ENCODE measurements at regions not wholly inside any gene's neighbourhood (a gene's known extent, or its start where the extent isn't known, plus 50 kb on each side); places are given as distances from the start of the nearest gene placed in this dataset.

GRCh38 chr15:91541286-91541685 lies 312.2 kb upstream of the SLCO3A1 start:
- TF ChIP-seq, protein P1, sequence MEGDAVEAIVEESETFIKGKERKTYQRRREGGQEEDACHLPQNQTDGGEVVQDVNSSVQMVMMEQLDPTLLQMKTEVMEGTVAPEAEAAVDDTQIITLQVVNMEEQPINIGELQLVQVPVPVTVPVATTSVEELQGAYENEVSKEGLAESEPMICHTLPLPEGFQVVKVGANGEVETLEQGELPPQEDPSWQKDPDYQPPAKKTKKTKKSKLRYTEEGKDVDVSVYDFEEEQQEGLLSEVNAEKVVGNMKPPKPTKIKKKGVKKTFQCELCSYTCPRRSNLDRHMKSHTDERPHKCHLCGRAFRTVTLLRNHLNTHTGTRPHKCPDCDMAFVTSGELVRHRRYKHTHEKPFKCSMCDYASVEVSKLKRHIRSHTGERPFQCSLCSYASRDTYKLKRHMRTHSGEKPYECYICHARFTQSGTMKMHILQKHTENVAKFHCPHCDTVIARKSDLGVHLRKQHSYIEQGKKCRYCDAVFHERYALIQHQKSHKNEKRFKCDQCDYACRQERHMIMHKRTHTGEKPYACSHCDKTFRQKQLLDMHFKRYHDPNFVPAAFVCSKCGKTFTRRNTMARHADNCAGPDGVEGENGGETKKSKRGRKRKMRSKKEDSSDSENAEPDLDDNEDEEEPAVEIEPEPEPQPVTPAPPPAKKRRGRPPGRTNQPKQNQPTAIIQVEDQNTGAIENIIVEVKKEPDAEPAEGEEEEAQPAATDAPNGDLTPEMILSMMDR (IDR thresholded peaks at IDR 0.05): no peak
- TF ChIP-seq POLR2A (IDR thresholded peaks at IDR 0.05): no peak

All from testis (tissue), 2 donors.